ENCODE measurements at regions not wholly inside any gene's neighbourhood (a gene's known extent, or its start where the extent isn't known, plus 50 kb on each side); places are given as distances from the start of the nearest gene placed in this dataset.

DNA sequence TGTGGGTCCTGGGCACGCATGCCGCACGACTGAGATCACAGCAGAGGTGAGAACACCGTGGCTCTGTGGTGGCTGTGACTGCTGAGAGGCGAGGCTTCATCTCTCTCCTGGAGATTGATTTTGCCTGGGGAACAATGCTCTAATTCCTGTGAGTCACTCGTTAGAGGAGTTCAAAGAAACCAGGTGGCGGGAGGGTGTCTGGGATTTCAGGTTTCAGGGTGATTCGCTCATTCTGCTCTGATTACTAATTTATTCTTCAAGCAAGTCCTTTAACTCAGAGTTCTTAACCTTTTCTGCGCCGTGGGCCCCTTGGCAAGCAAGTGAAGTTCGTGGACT is 56.3 kb downstream of the GLI2 start:
- TF ChIP-seq, protein P1, sequence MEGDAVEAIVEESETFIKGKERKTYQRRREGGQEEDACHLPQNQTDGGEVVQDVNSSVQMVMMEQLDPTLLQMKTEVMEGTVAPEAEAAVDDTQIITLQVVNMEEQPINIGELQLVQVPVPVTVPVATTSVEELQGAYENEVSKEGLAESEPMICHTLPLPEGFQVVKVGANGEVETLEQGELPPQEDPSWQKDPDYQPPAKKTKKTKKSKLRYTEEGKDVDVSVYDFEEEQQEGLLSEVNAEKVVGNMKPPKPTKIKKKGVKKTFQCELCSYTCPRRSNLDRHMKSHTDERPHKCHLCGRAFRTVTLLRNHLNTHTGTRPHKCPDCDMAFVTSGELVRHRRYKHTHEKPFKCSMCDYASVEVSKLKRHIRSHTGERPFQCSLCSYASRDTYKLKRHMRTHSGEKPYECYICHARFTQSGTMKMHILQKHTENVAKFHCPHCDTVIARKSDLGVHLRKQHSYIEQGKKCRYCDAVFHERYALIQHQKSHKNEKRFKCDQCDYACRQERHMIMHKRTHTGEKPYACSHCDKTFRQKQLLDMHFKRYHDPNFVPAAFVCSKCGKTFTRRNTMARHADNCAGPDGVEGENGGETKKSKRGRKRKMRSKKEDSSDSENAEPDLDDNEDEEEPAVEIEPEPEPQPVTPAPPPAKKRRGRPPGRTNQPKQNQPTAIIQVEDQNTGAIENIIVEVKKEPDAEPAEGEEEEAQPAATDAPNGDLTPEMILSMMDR (IDR thresholded peaks at IDR 0.05): no peak
- TF ChIP-seq POLR2A (IDR thresholded peaks at IDR 0.05; ENCODE audit: low read length) (no peak), RCOR1 (IDR thresholded peaks at IDR 0.05; ENCODE audit: low read depth, low read length) (no peak), MAFK (IDR thresholded peaks at IDR 0.05; ENCODE audit: partially characterized antibody) (no peak), EHMT2 (IDR thresholded peaks at IDR 0.05; ENCODE audit: low read depth) (no peak), CHD2 (IDR thresholded peaks at IDR 0.05; ENCODE audit: low read length, partially characterized antibody) (no peak), EP300 (IDR thresholded peaks at IDR 0.05) (no peak), JUN (IDR thresholded peaks at IDR 0.05) (no peak), RAD21 (conservative IDR thresholded peaks at IDR 0.05 in 1 of 2, IDR thresholded peaks at IDR 0.05 in 1 of 2) (no peak), MAZ (IDR thresholded peaks at IDR 0.05; ENCODE audit: borderline replicate concordance, low read depth, low read length) (no peak), HOXB13 (CRISPR knock-in tag; IDR thresholded peaks at IDR 0.05; ENCODE audit: low read depth) (no peak), SMC3 (IDR thresholded peaks at IDR 0.05) (no peak)
